ENCODE measurements at regions not wholly inside any gene's neighbourhood (a gene's known extent, or its start where the extent isn't known, plus 50 kb on each side); places are given as distances from the start of the nearest gene placed in this dataset.
A peak's percentile ranks its signal among the peaks of the same experiment; 100 is the strongest.

DNA sequence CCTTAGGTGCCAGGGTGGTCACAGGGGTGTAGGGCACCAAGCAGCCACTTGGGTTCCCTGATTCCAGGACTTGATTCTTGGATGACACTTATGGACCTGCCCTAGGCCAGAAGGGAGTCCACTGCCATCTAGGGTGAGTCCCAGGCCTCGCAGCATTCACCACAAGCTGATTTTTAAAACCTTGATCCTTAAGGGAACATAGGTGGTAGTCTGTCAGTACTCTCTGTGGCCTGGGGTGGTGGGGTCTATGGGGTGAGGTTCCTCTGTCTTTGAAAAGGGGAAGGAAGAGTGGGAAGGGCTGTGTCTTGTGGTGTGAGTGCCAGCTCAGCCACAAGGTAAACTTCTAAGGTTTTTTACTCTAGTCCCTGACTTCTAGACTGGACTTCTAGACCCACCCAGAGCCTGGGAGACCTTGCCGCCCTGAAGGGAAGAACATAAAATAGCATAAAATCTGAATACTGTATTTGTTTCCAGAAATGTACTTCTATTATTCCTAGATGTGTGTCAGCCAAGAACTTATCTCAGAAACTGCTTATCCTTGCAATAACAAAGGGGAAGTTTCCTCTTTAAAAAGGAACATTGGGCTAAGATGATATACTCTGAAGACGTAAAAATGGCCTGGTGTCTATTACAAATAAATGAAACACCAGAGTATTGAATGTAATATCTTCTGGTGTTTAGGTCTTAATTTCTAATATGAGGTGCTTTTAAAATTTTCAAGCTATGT lies 757.3 kb downstream of the LTN1 start:
- TF ChIP-seq EP300 (IDR thresholded peaks at IDR 0.05): no peak
- TF ChIP-seq, protein P1, sequence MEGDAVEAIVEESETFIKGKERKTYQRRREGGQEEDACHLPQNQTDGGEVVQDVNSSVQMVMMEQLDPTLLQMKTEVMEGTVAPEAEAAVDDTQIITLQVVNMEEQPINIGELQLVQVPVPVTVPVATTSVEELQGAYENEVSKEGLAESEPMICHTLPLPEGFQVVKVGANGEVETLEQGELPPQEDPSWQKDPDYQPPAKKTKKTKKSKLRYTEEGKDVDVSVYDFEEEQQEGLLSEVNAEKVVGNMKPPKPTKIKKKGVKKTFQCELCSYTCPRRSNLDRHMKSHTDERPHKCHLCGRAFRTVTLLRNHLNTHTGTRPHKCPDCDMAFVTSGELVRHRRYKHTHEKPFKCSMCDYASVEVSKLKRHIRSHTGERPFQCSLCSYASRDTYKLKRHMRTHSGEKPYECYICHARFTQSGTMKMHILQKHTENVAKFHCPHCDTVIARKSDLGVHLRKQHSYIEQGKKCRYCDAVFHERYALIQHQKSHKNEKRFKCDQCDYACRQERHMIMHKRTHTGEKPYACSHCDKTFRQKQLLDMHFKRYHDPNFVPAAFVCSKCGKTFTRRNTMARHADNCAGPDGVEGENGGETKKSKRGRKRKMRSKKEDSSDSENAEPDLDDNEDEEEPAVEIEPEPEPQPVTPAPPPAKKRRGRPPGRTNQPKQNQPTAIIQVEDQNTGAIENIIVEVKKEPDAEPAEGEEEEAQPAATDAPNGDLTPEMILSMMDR (IDR thresholded peaks at IDR 0.05): peak in 1 of 7 experiments; percentile 3
